HCT116 (cell line): ENCODE measurements at regions not wholly inside any gene's neighbourhood (a gene's known extent, or its start where the extent isn't known, plus 50 kb on each side); places are given as distances from the start of the nearest gene placed in this dataset.

Source experiments
- EZH2 ChIP-seq: fragments of 200-600 bp; sonication (generic); IDR thresholded peaks from 2 replicates; pipeline ENCODE4 v1.6.1; 2017; ENCODE audit warnings: antibody characterized with exemption, mixed run types
- EZH2phosphoT487 ChIP-seq: fragments of 200-600 bp; IDR thresholded peaks from 2 replicates; pipeline ENCODE4 v1.6.1; 2018; ENCODE audit warnings: antibody characterized with exemption, borderline replicate concordance
- POLR2A ChIP-seq: IDR thresholded peaks from 2 replicates; pipeline ENCODE4 v1.7.0; 2011; ENCODE audit warnings: borderline replicate concordance; ENCODE audit not compliant: insufficient read depth, insufficient read length; ENCODE audit errors: extremely low read depth
- POLR2AphosphoS5 ChIP-seq: IDR thresholded peaks from 2 replicates; pipeline ENCODE4 v1.6.1; 2011; ENCODE audit warnings: mild to moderate bottlenecking, low read depth, low read length, moderate library complexity
- RAD21 ChIP-seq: IDR thresholded peaks from 2 replicates; pipeline ENCODE4 v1.6.1; 2012; ENCODE audit warnings: low read depth, mild to moderate bottlenecking
- SIN3A ChIP-seq: IDR thresholded peaks from 2 replicates; pipeline ENCODE4 v1.6.1; 2012; ENCODE audit warnings: low read depth
- SP1 ChIP-seq: IDR thresholded peaks from 2 replicates; pipeline ENCODE4 v1.6.1; 2012; ENCODE audit warnings: low read depth
- TCF7L2 ChIP-seq: IDR thresholded peaks from 2 replicates; pipeline ENCODE4 v1.7.0; 2011; ENCODE audit warnings: borderline replicate concordance, inconsistent platforms; ENCODE audit not compliant: insufficient read depth, insufficient read length; ENCODE audit errors: extremely low read depth
- TF ChIP-seq, protein P1 (sequence below), 3 experiments: fragments of 200-600 bp in 1 of 3; sonication (generic) in 1 of 3; IDR thresholded peaks in 2 of 3; conservative IDR thresholded peaks in 1 of 3; 2 replicates each; pipeline ENCODE4 v1.5.1; 2012 to 2017; ENCODE audit warnings: low read depth in 2 of 3, low read length in 2 of 3, antibody characterized with exemption in 1 of 3, borderline replicate concordance in 1 of 3, control low read depth in 1 of 3, mild to moderate bottlenecking in 1 of 3, mixed read lengths in 1 of 3, mixed run types in 1 of 3, moderate library complexity in 1 of 3; ENCODE audit not compliant: insufficient read depth in 1 of 3
- TF ChIP-seq, protein P2 (sequence below): IDR thresholded peaks from 2 replicates; pipeline ENCODE4 v1.6.1; 2012; ENCODE audit warnings: low read depth
- TF ChIP-seq, protein P3 (sequence below): IDR thresholded peaks from 2 replicates; pipeline ENCODE4 v1.6.1; 2011; ENCODE audit warnings: mild to moderate bottlenecking, low read length, moderate library complexity; ENCODE audit not compliant: insufficient replicate concordance; ENCODE audit errors: extremely low read depth
- TF ChIP-seq, protein P4 (sequence below): IDR thresholded peaks from 2 replicates; pipeline ENCODE4 v1.6.1; 2012

DNA sequence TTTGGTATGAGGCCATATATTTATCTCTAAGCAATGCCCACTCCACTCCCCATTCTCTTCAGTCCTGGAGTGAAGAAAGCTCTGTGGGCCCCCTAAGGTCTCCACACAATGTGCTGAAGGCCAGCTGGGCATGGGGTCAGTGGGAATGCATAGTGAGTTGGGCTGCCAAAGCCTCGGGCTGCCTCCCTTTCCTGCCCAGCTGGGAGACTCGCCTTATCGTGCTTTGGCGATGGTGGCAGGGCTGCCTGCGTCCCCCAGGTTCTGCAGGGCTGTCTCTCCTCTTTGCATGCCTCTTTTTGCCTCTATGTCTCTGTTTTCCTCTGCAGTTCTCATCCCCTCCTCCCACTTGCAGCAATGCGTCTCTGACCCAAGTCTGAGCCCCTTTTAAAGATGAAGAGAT, 116.5 kb downstream of the CYLD start:
- TF ChIP-seq, protein P1, sequence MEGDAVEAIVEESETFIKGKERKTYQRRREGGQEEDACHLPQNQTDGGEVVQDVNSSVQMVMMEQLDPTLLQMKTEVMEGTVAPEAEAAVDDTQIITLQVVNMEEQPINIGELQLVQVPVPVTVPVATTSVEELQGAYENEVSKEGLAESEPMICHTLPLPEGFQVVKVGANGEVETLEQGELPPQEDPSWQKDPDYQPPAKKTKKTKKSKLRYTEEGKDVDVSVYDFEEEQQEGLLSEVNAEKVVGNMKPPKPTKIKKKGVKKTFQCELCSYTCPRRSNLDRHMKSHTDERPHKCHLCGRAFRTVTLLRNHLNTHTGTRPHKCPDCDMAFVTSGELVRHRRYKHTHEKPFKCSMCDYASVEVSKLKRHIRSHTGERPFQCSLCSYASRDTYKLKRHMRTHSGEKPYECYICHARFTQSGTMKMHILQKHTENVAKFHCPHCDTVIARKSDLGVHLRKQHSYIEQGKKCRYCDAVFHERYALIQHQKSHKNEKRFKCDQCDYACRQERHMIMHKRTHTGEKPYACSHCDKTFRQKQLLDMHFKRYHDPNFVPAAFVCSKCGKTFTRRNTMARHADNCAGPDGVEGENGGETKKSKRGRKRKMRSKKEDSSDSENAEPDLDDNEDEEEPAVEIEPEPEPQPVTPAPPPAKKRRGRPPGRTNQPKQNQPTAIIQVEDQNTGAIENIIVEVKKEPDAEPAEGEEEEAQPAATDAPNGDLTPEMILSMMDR (IDR thresholded peaks at IDR 0.05 in 2 of 3, conservative IDR thresholded peaks at IDR 0.05 in 1 of 3; ENCODE audit: borderline replicate concordance in 1 of 3, insufficient read depth in 1 of 3, low read depth in 2 of 3, low read length in 2 of 3), result no peak
- TF ChIP-seq, protein P2, sequence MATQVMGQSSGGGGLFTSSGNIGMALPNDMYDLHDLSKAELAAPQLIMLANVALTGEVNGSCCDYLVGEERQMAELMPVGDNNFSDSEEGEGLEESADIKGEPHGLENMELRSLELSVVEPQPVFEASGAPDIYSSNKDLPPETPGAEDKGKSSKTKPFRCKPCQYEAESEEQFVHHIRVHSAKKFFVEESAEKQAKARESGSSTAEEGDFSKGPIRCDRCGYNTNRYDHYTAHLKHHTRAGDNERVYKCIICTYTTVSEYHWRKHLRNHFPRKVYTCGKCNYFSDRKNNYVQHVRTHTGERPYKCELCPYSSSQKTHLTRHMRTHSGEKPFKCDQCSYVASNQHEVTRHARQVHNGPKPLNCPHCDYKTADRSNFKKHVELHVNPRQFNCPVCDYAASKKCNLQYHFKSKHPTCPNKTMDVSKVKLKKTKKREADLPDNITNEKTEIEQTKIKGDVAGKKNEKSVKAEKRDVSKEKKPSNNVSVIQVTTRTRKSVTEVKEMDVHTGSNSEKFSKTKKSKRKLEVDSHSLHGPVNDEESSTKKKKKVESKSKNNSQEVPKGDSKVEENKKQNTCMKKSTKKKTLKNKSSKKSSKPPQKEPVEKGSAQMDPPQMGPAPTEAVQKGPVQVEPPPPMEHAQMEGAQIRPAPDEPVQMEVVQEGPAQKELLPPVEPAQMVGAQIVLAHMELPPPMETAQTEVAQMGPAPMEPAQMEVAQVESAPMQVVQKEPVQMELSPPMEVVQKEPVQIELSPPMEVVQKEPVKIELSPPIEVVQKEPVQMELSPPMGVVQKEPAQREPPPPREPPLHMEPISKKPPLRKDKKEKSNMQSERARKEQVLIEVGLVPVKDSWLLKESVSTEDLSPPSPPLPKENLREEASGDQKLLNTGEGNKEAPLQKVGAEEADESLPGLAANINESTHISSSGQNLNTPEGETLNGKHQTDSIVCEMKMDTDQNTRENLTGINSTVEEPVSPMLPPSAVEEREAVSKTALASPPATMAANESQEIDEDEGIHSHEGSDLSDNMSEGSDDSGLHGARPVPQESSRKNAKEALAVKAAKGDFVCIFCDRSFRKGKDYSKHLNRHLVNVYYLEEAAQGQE, result no peak
- TF ChIP-seq SIN3A, result no peak
- TF ChIP-seq POLR2A, result no peak
- TF ChIP-seq, protein P3, sequence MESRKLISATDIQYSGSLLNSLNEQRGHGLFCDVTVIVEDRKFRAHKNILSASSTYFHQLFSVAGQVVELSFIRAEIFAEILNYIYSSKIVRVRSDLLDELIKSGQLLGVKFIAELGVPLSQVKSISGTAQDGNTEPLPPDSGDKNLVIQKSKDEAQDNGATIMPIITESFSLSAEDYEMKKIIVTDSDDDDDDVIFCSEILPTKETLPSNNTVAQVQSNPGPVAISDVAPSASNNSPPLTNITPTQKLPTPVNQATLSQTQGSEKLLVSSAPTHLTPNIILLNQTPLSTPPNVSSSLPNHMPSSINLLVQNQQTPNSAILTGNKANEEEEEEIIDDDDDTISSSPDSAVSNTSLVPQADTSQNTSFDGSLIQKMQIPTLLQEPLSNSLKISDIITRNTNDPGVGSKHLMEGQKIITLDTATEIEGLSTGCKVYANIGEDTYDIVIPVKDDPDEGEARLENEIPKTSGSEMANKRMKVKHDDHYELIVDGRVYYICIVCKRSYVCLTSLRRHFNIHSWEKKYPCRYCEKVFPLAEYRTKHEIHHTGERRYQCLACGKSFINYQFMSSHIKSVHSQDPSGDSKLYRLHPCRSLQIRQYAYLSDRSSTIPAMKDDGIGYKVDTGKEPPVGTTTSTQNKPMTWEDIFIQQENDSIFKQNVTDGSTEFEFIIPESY, result no peak
- TF ChIP-seq EZH2phosphoT487, result no peak
- TF ChIP-seq SP1, result no peak
- no peak for TF ChIP-seq TCF7L2
- no peak for TF ChIP-seq RAD21
- TF ChIP-seq POLR2AphosphoS5, result no peak
- TF ChIP-seq, protein P4, sequence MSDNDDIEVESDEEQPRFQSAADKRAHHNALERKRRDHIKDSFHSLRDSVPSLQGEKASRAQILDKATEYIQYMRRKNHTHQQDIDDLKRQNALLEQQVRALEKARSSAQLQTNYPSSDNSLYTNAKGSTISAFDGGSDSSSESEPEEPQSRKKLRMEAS, result no peak
- no peak for TF ChIP-seq EZH2
